Right lobe of liver (tissue), 4 donors: ENCODE measurements at regions not wholly inside any gene's neighbourhood (a gene's known extent, or its start where the extent isn't known, plus 50 kb on each side); places are given as distances from the start of the nearest gene placed in this dataset.

ENCODE experiments used
- POLR2A ChIP-seq: fragments of 450-650 bp; IDR thresholded peaks from one replicate; pipeline ENCODE4 v1.6.1; 2017; ENCODE audit warnings: antibody characterized with exemption, mild to moderate bottlenecking
- TF ChIP-seq, protein P1 (sequence below), 4 donors: fragments of 200-600 bp in 3 of 4; fragments of 450-650 bp in 1 of 4; IDR thresholded peaks; one replicate each; pipeline versions ENCODE4 v1.5.1 to v1.8.0; 2016 to 2022; ENCODE audit warnings: antibody characterized with exemption in 4 of 4, mild to moderate bottlenecking in 2 of 4
- donor health status: DM: no; HTN: no; CAD: no.
- donor health status: DM: no; HTN: no; CAD: no.
- donor health status: DM: no; HTN: yes; CAD: no.

GRCh38 chr1:232144696-232145230, 485.2 kb downstream of the SIPA1L2 start:
- TF ChIP-seq, protein P1, sequence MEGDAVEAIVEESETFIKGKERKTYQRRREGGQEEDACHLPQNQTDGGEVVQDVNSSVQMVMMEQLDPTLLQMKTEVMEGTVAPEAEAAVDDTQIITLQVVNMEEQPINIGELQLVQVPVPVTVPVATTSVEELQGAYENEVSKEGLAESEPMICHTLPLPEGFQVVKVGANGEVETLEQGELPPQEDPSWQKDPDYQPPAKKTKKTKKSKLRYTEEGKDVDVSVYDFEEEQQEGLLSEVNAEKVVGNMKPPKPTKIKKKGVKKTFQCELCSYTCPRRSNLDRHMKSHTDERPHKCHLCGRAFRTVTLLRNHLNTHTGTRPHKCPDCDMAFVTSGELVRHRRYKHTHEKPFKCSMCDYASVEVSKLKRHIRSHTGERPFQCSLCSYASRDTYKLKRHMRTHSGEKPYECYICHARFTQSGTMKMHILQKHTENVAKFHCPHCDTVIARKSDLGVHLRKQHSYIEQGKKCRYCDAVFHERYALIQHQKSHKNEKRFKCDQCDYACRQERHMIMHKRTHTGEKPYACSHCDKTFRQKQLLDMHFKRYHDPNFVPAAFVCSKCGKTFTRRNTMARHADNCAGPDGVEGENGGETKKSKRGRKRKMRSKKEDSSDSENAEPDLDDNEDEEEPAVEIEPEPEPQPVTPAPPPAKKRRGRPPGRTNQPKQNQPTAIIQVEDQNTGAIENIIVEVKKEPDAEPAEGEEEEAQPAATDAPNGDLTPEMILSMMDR (IDR thresholded peaks at IDR 0.05), result no peak
- TF ChIP-seq POLR2A, result no peak
